ENCODE measurements at regions not wholly inside any gene's neighbourhood (a gene's known extent, or its start where the extent isn't known, plus 50 kb on each side); places are given as distances from the start of the nearest gene placed in this dataset.
"Not testable (repeated sequence)": the region's sequence is repeated elsewhere in the genome, so short reads cannot be mapped to it uniquely, and the experiment has no call there.

DNA sequence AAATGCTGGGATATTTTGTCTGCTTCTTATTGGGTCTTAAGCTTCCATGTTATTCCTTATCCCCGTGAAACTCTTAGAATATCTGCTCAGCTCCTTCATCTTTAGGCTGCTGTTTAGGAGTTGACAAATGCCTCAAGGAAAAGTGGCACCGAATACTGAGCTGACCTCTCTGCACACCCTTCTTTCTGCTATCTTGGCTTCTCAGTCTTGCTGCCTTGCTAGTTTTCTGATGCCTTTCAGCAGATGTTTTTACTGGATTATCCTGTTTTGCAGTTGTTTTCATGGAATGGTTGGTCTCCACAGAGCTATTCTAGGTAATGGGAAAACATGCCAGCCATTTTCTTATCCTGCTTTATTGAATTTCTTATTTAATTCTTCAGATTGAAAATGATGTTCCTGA, 86.3 kb downstream of the GYPE start:
- no peak for DNase-seq

DNA sequence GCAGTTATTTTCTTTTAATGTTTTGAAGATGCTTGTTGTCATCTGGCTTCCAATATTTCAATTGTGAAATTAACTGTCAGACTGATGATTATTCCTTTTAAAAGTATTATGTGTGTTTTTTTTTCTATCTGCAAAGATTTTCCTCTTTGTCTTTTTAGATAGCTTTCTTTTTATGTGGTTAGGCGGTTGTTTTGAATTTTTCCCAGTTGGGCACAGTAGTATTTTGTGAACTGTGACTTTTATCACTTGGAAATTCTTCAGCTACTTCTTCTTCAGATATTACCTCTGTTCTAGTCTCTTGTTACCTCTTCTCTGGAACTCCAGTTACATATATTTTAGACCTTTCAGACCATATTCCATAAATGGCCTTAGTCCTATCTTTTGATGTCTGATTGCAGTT, 87.5 kb downstream of the GYPE start:
- DNase-seq = not testable (repeated sequence)

DNA sequence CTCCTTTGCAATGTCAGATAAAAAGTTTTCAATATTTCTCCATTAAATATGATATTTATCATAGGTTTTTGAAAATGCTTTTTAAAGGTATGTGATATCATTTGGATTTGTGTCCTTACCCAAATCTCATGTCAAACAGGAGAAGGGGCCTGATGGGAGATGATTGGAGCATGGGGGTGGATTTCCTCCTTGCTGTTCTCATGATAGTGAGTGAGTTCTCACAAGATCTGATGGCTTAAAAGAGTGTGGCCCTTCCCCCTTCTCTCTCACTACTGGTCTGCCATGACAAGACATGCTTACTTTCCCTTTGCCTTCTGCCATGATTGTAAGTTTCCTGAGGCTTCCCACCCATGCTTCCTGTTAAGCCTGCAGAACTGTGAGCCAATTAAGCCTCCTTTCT, 90.0 kb downstream of the GYPE start:
- DNase-seq = not testable (repeated sequence)

DNA sequence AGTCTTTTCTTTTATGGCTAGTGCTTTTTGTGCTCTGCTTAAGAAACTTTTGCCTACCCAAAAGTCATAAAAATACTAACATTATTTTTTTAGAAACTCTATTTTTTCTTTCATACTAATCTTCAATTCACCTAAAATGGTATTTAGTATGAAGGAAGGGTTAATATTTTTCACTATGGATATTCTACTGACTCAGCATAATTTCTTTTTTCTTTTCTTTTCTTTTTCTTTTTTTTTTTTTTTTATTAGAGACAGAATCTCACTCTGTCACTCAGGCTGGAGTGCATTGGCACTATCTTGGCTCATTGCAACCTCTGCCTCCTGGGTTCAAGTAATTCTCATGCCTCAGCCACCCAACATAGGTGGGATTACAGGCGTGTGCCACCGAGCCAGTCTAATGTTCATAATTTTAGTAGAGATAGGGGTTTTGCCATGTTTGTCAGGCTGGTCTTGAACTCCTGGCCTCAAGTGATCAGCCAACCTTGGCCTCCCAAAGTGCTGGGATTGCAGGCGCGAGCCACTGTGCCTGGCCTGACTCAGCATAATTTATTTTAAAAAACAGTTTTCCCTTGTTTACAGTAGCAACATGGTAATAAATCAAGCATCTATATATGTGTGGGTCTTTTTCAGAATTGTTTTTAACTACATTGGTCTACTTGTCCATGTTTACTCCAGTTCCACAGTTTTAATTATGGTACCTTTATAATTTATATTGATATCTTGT, 91.8 kb downstream of the GYPE start:
- DNase-seq = not testable (repeated sequence)

DNA sequence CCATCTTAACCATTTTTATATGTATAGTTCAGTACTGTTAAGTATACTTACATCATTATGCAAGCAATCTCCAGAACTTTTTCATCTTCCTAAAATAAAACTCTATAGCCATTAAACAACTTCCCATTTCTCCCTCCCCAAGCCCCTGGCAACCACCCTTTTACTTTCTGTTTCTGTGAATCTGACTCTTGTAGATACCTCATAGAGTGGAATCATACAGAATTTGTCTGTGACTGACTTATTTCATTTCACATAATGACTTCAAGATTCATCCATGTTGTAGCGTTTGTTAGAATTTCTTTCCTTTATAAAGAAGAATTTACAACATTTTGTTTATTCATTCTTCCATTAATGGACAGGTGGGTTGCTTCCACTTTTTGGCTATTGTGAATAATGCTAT, 91.2 kb upstream of the FREM3 start:
- not testable (repeated sequence) for DNase-seq

GRCh38 chr4:143790425-143790824, 90.0 kb upstream of the FREM3 start:
- not testable (repeated sequence) for DNase-seq

DNA sequence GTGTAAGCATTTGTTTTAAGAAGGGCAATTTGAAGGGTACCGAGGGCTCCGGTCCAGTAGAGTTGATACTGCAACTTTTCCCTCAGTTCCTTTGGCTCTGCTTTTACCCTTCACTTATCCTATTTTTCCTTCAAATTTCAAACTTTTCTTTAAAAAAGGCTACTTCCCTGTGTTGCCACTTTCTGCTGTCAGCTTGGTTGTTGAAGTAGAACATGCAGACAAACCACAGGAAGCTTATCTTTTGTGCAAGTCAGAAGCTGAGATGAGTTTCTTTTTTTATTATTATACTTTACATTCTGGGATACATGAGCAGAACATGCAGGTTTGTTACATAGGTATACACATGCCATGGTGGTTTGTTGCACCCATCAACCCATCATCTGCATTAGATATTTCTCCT, 89.1 kb upstream of the FREM3 start:
- DNase-seq = not testable (repeated sequence)

DNA sequence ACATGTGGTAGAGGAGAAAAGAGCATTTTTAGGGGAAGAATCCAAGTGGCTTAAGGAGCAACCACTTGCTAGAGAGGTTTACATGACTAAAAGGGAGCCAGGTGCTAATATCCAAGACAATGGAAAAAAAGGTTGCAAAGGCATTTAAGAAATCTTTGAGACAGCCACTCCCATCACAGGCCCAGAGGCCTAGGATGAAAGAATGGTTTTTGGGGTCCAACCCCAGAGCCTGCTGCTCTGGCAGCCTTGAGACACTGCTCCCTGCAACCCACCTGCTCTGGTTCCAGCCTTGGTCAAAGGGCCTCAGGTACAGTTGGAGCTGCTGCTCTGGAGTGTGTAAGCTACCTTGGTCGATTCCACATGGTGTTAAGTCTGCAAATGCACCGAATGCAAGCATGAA, 84.1 kb upstream of the FREM3 start:
- no peak for DNase-seq

- no peak for DNase-seq
These were observed 82.0 kb upstream of the FREM3 start for GRCh38 chr4:143782521-143782920.

GRCh38 chr4:143773998-143774895, 73.8 kb upstream of the FREM3 start:
- DNase-seq = peak; percentile 2

GRCh38 chr4:143771269-143771668, 70.8 kb upstream of the FREM3 start:
- no peak for DNase-seq

DNA sequence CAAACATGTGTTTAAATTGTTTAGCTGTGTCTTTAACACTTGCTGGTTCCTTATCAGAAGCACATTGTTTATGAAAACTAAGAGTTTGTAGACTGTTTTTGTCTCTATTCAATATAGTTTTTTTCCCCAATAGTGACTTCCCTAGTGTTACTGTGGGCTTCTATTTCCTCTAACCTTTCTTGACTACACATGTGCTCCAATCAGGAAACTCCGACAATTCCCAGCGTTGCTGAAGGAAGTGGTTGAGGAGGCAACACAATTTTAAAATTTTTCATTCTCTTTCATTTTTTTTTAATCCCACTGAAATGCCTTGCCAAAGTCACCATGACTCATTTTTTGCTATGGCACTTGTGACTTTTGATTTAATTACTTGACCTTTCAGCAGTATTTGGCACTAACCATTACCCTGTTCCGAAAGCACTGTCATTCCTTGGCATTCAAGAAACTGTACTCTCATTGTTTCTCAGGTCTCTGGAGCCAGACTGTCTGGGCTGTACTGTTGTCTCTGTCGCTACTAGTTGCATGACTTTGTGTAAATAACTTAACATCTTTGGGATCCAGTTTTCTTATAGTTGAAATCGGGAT, 67.6 kb upstream of the FREM3 start:
- no peak for DNase-seq

DNA sequence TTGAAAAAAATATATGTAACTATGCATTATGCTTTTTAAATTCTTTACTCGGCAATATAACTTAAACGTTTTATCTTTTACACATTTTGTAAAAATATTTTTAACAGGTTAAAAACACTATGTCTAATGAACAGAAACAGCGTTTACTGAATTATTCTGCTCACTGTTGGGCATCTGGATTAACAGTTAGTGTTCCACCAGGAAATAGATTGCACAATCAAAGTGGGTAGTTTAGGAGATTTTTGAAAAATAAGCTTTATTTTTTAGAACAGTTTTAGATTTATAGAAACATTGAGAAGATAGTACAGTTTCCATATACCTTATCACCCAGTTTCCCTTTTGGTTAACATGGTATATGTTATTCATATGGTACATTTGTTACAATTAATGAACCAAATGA, 63.1 kb upstream of the FREM3 start:
- DNase-seq = no peak

DNA sequence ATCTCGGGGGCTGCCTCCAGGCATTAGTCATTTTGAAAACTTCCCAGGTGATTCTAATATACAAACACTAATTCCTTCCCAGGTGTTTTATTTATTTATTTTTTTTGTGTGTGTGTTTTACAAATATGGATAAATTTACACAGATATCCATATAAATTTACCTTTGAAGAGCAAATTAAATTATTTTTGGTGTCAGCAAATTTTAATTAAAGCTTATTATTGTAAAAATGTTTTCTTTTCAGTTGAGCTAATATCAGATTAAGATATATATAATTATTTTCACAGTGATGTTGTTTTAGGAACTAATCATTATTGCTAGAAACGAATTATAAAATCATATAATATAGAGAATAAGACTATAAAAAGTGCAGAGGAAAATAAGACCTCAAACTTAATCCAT, 62.0 kb upstream of the FREM3 start:
- no peak for DNase-seq

Data from NCI-H2081 treated with DMSO at 0.1 percent for 48 hours (cell line).